ENCODE measurements at regions not wholly inside any gene's neighbourhood (a gene's known extent, or its start where the extent isn't known, plus 50 kb on each side); places are given as distances from the start of the nearest gene placed in this dataset.

DNA sequence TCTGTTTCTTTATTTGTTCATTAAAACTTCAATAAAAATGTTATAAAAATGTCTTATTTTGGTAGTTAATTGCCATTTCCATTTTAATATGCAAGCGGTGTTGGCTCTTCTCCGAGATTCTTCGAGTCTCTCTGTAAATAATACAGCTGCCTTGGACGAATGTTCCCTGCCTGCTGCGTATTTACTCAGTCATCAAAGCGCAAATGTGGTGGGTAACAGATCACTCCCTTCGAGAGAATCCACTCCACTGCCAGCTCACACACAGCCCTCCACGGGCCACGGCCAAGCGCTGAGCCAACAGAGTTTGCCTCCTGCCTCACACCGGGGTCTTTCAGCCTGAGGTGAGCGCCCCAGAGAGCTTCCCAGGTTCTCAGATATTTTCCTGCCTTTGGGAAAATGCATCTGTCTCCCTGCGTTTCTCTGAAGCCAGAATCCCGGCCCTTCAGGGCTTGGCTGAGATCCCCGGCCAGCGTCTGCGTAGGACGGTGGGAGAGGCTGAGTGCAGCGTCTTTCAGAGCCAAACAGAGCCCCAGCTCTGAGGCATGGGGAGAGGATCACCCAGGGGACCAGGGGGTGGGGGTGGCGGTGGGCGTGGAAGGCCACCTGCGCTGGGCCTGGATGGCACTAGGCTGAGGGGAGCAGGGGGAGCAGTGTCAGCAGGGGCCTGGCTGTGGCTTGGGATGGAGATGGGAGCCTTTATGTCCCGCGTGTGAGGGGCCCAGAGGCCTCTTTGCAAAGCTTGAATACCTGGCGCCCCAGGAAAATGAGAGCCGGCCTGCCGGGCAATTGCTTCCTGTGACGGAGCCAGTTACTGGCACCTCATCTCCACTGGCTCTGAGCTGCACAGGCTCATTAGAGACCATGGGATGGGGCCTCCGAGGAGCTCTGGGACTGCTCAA lies 248.7 kb downstream of the RBFOX3 start:
- Histone ChIP-seq H3K36me3 (no peaks in the 10 kb centered on the region), H3K9me3 (no peaks in the 10 kb centered on the region), H3K4me3 (no peak overlapping the region), H3K4me1 (no peaks in the 10 kb centered on the region), H3K27me3 (replicated peaks in 1 of 7) (peaks cover 0 to 94% (median 9%) of the 10 kb centered on the region in 7 donors), H3K27ac (no peak overlapping the region)
- 62 to 72% (median 68%) methylated on average over 29 of the region's 29 CpGs for WGBS, 5 donors
- intact Hi-C loops (cut with DNase I; ENCODE audit: low total_unique reads): no loop called here
- DNase-seq: no peak
- TF ChIP-seq POLR2A (IDR thresholded peaks at IDR 0.05): no peak
- TF ChIP-seq, protein P1, sequence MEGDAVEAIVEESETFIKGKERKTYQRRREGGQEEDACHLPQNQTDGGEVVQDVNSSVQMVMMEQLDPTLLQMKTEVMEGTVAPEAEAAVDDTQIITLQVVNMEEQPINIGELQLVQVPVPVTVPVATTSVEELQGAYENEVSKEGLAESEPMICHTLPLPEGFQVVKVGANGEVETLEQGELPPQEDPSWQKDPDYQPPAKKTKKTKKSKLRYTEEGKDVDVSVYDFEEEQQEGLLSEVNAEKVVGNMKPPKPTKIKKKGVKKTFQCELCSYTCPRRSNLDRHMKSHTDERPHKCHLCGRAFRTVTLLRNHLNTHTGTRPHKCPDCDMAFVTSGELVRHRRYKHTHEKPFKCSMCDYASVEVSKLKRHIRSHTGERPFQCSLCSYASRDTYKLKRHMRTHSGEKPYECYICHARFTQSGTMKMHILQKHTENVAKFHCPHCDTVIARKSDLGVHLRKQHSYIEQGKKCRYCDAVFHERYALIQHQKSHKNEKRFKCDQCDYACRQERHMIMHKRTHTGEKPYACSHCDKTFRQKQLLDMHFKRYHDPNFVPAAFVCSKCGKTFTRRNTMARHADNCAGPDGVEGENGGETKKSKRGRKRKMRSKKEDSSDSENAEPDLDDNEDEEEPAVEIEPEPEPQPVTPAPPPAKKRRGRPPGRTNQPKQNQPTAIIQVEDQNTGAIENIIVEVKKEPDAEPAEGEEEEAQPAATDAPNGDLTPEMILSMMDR (IDR thresholded peaks at IDR 0.05 in 8 of 11, conservative IDR thresholded peaks at IDR 0.05 in 3 of 11): no peak
- TF ChIP-seq POLR2AphosphoS5 (IDR thresholded peaks at IDR 0.05): no peak

- Histone ChIP-seq H3K4me3 (no peak overlapping the region), H3K36me3 (no peaks in the 10 kb centered on the region), H3K4me1 (no peaks in the 10 kb centered on the region), H3K9me3 (no peaks in the 10 kb centered on the region), H3K27me3 (replicated peaks in 1 of 7) (peaks cover 0 to 95% (median 11%) of the 10 kb centered on the region in 7 donors), H3K27ac (no peak overlapping the region)
- TF ChIP-seq POLR2A (IDR thresholded peaks at IDR 0.05) (no peak), POLR2AphosphoS5 (IDR thresholded peaks at IDR 0.05) (no peak)
- TF ChIP-seq, protein P1 (IDR thresholded peaks at IDR 0.05 in 8 of 11, conservative IDR thresholded peaks at IDR 0.05 in 3 of 11): no peak
- intact Hi-C loops (cut with DNase I; ENCODE audit: low total_unique reads): no loop called here
- WGBS, 5 donors: 74 to 79% (median 76%) methylated on average over 11 to 12 of the region's 12 CpGs
- no peak for DNase-seq
Observed at GRCh38 chr17:79361221-79361734, 249.6 kb downstream of the RBFOX3 start.

DNA sequence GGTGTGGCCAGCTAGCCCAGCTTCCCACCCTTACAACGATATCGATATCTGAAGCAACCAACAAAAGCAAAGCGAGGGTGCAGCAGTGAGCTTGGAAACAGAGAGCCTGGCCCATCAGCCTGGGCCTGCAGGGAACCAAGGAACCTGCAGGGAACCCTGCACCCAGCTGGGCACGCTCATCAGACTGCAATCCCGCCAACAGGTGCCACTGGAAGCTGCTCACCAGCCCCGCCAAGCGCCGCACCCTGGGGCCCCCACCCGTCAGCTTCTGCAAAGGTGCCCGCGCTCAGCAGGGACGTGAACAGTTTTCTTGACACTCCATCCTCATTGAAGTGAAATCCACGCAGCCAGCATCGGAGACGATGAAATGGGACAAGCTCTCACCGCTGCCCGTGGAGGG lies 250.7 kb downstream of the RBFOX3 start:
- WGBS, 5 donors: 80 to 89% (median 81%) methylated on average over 17 of the region's 17 CpGs
- intact Hi-C loops (cut with DNase I; ENCODE audit: low total_unique reads): no loop called here
- no peaks in the 10 kb centered on the region for H3K4me1 ChIP-seq
- TF ChIP-seq, protein P1 (IDR thresholded peaks at IDR 0.05 in 8 of 11, conservative IDR thresholded peaks at IDR 0.05 in 3 of 11): no peak
- TF ChIP-seq POLR2A (IDR thresholded peaks at IDR 0.05) (no peak), POLR2AphosphoS5 (IDR thresholded peaks at IDR 0.05) (no peak)
- H3K4me3 ChIP-seq: no peak overlapping the region
- peaks cover 0 to 95% (median 11%) of the 10 kb centered on the region in 7 donors for H3K27me3 ChIP-seq (replicated peaks in 1 of 7)
- H3K27ac ChIP-seq: no peak overlapping the region
- no peaks in the 10 kb centered on the region for H3K36me3 ChIP-seq
- DNase-seq: no peak
- no peaks in the 10 kb centered on the region for H3K9me3 ChIP-seq

GRCh38 chr17:79356839-79357447 lies 253.9 kb downstream of the RBFOX3 start:
- DNase-seq: no peak
- Histone ChIP-seq H3K27ac (no peak overlapping the region), H3K27me3 (replicated peaks in 1 of 7) (peaks cover 0 to 90% (median 11%) of the 10 kb centered on the region in 7 donors), H3K9me3 (peaks cover 0 to 11% (median 9%) of the 10 kb centered on the region in 8 donors), H3K4me1 (no peaks in the 10 kb centered on the region), H3K4me3 (no peak overlapping the region), H3K36me3 (no peaks in the 10 kb centered on the region)
- WGBS, 5 donors: 75 to 87% (median 80%) methylated on average over 13 to 16 of the region's 16 CpGs
- intact Hi-C loops (cut with DNase I; ENCODE audit: low total_unique reads): no loop called here
- no peak for TF ChIP-seq POLR2AphosphoS5 (IDR thresholded peaks at IDR 0.05)
- TF ChIP-seq, protein P1 (IDR thresholded peaks at IDR 0.05 in 8 of 11, conservative IDR thresholded peaks at IDR 0.05 in 3 of 11): no peak
- no peak for TF ChIP-seq POLR2A (IDR thresholded peaks at IDR 0.05)
